ENCODE measurements at regions not wholly inside any gene's neighbourhood (a gene's known extent, or its start where the extent isn't known, plus 50 kb on each side); places are given as distances from the start of the nearest gene placed in this dataset.

DNA sequence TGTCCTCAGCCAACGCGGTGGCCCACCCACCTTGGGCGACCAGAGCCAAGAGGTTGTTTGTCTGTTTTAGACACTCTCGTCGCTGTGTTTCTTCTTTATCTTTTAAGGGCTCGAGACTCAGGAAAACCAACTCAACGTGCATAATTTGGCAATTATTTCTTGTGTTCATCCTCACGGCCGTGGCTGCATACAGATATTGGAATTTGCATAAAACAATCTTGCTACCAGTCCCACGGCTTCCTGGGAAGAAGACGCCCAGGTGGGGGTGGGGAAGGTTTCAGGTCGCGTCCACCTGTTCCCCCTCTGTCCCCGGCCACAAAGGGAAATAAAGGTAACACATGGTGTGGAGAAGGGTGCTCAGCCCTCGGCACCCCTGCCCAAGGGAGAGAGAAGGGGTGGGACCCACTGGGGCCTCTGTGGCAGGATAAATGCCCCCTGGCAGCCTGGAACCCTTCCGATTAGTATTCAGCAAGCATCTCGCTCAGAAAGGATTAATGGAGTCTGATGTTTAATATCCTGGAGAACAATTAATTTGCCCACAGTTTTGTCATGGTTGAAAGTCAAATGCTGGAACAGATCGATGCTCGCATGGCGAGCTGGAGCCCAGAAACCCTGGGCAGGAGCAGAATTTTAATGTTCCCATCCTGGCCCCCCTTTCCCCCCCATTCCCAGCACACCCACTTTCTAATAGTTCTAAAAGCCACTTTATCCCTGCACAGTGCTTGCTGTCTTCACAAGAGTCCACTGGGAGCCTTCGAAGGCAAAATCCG, 359.7 kb downstream of the MN1 start:
- DNase-seq (ENCODE audit: low spot score), result no peak

DNA sequence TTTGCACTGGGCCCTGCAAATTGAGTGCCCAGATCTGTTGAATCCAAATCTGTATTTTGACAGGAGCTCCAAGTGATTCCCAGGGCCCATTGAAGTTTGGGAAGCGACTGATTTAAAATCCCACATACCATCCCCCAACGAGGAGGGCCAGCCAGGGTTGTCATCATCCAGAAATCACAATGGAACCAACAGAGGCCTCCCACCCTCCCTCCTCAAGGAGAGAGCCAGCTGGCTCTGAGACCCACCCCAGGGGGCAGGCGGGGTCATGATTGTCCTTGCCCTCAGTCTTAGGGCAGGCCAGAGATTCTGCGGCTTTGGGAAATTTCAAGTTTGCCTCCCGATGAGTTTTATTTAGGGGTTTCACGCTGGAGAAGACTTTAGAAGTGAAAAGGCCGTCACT, 358.2 kb downstream of the MN1 start:
- DNase-seq (ENCODE audit: low spot score), result no peak

- no peak for DNase-seq (ENCODE audit: low spot score)
Measured at GRCh38 chr22:27445881-27446280, 355.7 kb downstream of the MN1 start.

GRCh38 chr22:27447289-27447688, 354.3 kb downstream of the MN1 start:
- no peak for DNase-seq (ENCODE audit: low spot score)

DNA sequence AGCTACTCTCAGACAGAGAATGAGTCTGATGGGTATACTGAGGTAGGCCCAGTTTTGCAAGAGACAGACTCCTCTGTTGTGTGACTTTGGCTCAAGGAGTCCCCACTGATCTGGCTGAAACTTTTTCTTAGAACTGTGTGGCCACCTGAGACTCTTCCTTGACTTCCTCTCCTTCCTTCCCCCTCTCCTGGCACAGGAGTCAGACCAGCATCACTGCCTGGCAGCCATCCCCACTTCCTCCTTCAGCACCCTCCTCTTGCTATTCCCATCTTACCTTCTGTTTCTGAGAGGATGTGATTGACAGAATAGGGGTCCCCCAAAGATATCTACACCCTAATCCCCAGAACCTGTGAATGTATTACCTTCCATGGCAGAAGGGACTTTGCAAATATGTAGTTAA, 351.1 kb downstream of the MN1 start:
- DNase-seq (ENCODE audit: low spot score), result no peak

DNA sequence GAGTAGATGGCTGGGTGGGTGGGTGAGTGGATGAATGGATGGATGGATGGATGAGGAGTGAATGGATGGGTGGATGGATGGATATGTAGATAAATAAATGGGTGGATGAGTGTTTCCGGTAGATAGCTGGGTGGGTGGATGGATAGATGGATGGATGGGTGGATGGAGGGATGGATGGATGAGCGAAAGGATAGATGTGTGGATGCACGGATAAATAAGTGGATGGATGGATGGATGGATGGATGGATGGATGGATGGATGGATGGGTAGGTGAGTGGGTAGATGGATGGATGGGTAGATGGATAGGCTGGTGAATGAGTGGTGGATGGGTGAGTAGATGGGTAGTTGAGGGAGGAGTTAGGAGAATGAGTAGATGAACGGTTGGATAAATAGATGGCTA, 349.3 kb downstream of the MN1 start:
- no peak for DNase-seq (ENCODE audit: low spot score)

- DNase-seq (ENCODE audit: low spot score), result no peak
Measured at GRCh38 chr22:27452922-27453321, 348.6 kb downstream of the MN1 start.

DNA sequence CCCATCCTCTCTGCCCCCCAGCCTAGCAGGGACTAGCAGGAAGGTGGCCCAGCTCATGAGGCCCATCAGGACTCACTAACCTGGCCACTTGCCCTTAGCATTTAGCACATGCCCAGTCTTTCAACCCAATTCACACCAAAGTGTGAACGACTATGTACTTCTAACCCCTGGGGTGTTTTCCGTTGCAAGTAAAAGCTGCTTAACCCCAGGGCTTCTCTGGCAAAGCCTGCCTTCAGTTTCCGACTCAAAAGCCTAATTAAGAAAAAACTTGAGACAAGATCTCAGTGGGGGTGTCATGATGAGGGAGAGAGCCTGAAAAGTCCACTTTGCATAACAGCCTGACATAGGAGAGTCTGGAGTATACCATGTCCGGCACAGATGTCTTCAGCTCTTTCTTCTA, 347.8 kb downstream of the MN1 start:
- DNase-seq (ENCODE audit: low spot score), result no peak

- DNase-seq (ENCODE audit: low spot score), result no peak
Measured at GRCh38 chr22:27454807-27455450, 346.6 kb downstream of the MN1 start.

GRCh38 chr22:27455526-27455925, 346.0 kb downstream of the MN1 start:
- DNase-seq (ENCODE audit: low spot score), result no peak

DNA sequence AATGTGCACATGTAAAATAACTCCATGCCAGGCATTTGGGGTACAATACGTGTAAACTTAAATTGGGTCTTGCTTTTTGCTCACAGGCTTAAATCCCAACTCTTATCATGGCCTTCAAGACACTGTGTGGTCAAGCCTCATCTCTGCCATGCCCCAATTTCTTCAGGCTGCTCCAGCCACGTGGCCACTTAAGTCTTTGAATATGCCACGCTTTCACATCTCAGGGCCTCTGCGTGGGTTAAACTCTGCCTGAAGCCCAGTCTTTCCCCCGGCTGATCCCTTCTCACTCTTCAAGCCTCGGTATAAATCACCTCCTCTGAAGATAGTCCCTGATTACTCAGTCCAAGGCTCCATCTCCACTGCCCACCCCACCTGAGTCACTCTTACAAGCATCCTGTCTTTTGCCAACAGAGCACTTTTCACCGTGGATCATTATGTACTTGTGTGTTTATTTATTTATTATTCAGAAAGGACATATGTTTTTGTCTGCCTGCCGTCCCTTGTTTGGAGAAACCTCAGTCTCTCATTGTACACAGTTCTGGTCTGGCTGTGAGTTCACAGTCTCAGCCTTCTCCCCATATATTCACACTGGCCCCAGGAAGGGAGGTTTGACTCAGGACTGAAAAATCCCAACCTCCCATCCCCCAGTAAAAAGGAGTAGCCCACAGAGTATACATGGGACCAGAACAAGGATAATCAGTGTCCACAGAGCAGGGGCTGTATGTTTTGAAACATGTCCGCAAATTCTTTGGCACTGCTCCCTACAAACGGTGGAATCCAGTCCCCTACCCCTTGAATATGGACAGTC, 344.7 kb downstream of the MN1 start:
- peak; percentile 91 for DNase-seq (ENCODE audit: low spot score)

DNA sequence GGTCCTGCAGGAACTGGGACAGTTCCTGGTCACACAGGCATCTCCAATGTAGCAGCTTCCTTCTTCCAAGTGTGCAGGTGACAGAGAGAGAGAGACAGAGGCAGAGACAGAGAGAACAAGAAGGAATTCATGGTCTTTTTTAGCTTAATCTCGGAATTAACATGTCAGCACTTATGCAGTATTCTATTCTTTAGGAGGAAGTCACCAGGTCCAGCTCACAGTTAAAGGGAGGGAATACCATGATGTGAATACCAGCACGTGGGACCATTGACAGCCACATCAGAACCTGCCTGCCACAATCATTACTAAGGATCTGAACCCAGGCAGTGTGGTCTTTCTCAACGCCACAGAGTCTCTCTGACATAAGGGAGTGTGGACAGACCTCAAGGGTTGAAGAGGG, 341.6 kb downstream of the MN1 start:
- no peak for DNase-seq (ENCODE audit: low spot score)

GRCh38 chr22:27460591-27461347, 340.8 kb downstream of the MN1 start:
- DNase-seq (ENCODE audit: low spot score), result no peak

GRCh38 chr22:27461470-27461869, 340.1 kb downstream of the MN1 start:
- peak; percentile 97 for DNase-seq (ENCODE audit: low spot score)

- DNase-seq (ENCODE audit: low spot score), result peak; percentile 62
Measured at GRCh38 chr22:27462190-27462589, 339.4 kb downstream of the MN1 start.

DNA sequence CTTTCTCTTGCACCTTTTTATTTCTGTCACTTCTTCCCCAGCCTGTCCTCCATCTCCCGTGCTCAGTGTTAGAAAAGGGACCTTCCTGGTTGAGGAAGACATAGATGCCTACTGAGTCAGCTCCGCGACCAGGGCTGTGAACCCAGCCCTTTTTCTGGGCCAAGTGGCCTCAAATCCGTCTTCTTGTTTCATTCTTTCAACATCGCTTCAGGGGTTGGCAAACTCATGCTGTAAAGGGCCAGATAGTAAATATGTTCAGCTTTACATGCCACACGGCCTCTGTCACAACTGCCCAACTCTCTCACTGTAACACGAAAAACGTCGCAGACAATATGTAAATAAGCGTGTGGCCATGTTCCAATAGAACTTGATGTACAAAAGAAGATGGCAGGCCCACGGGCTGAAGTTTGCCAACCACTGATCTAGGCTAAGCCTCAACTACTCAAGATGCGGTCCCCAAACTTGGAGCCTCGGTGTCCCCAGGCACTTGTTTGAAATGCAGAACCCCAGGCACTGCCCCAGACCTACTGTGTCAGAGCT, 338.4 kb downstream of the MN1 start:
- DNase-seq (ENCODE audit: low spot score), result no peak

DNA sequence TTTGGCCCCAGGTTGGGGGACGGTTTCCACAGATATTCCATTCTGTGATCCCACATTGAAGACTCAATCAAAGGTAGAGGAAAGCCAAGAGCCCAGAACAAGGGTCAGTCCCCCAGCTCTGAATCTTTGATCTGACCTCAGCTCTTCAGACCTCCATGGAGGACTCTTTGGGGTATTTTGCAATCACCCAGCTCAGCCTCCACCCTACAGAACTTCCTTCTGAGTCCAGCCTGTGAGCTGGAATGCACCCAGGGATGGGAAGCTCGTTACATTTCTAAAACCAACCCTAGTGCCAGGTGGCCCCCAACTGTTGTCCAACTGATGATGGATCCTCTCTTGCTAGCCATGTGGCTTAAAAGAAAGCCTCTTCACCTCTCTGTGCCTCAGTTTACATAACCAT, 335.3 kb downstream of the MN1 start:
- no peak for DNase-seq (ENCODE audit: low spot score)

- DNase-seq (ENCODE audit: low spot score), result no peak
Measured at GRCh38 chr22:27466778-27467438, 334.6 kb downstream of the MN1 start.

DNA sequence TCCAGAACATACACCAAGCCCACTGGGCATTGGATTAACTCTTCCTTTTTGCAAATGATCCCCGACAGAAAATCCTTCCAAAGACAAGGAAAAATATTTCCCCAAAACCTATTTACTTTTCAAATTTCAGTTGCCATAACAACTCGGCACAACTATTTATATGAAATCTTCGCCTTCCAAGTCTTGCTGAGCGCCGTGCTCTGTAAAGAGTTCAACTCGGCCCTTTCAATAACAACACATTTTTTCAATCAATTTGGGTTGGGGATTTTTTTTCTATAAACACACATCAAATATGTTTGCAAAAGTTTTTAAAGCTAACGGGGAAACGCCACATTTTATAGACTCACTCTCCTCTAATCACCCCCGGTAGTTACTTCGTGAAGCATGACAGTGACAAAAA, 333.8 kb downstream of the MN1 start:
- DNase-seq (ENCODE audit: low spot score), result no peak

GRCh38 chr22:27468712-27469111, 332.8 kb downstream of the MN1 start:
- DNase-seq (ENCODE audit: low spot score), result no peak

DNA sequence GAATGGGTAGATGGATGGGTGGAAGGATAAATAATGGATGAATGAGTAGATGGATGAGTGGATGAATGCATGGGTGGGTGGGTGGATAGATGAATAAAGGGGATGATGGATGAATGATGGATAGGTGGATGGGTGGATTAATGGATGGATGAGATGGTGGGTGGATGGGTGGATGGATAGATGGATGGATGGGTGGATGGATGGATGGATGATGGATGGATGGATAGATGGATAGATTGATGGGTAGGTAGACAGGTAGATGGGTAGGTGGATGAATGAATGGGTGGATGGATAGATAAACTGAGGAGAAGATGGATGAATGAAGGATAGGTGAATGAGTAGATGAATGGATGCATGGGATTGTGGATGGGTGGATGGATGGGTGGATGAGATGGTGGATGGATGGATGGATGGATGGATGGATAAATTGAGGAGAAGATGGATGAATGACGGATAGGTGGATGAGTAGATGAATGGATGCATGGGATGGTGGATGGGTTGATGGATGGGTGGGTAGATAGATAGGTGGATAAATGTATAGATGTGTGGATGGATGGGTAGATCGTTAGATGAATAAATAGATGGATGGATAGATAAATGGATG, 331.3 kb downstream of the MN1 start:
- DNase-seq (ENCODE audit: low spot score), result no peak
